ENCODE measurements at regions not wholly inside any gene's neighbourhood (a gene's known extent, or its start where the extent isn't known, plus 50 kb on each side); places are given as distances from the start of the nearest gene placed in this dataset.

- ATAC-seq (no peak), FAIRE-seq (no peak), DNase-seq (ENCODE audit: low read depth, low spot score) (no peak)
- ChIA-PET RAD21 (ENCODE audit: unreplicated experiment) (no interaction called here), SMC1A (ENCODE audit: uncharacterized antibody, unreplicated experiment) (no interaction called here), POLR2A (no interaction called here), CTCF (no interaction called here)
- TF ChIP-seq REST (IDR thresholded peaks at IDR 0.05; ENCODE audit: low read depth, low read length) (peak; percentile 60; the same call in 1 of the 2 replicates), NR2C2 (IDR thresholded peaks at IDR 0.05; ENCODE audit: borderline replicate concordance, control insufficient read depth, insufficient read length, low read depth) (no peak)
- intact Hi-C loops (cut with micrococcal nuclease; ENCODE audit: unreplicated experiment) (no loop called here), in situ Hi-C loops (cut with MboI) (no loop called here)
- Histone ChIP-seq H3K4me2 (ENCODE audit: control insufficient read depth, insufficient read depth) (no peak overlapping the region), H3K79me2 (ENCODE audit: control insufficient read depth, insufficient read depth, low read length) (no peaks in the 10 kb centered on the region), H2AFZ (ENCODE audit: control insufficient read depth, low read depth, low read length) (no peak overlapping the region), H3K36me3 (ENCODE audit: control insufficient read depth in 2 of 2, insufficient read depth in 2 of 2, low read length in 1 of 2) (no peaks in the 10 kb centered on the region), H3K27ac (ENCODE audit: control insufficient read depth, insufficient read depth) (no peak overlapping the region), H3K9ac (ENCODE audit: control insufficient read depth, insufficient read depth, low read length) (no peak overlapping the region), H4K20me1 (ENCODE audit: control insufficient read depth, insufficient read depth) (no peaks in the 10 kb centered on the region), H3K27me3 (replicated peaks in 1 of 2; ENCODE audit: control insufficient read depth in 2 of 2, insufficient read depth in 2 of 2, low read length in 1 of 2) (no peaks in the 10 kb centered on the region), H3K9me3 (replicated peaks; ENCODE audit: control insufficient read depth, insufficient read depth, low read length) (no peaks in the 10 kb centered on the region), H3K4me3 (no peak overlapping the region), H3K4me1 (ENCODE audit: control insufficient read depth, insufficient read depth, low read length) (no peaks in the 10 kb centered on the region)
- WGBS (ENCODE audit: insufficient coverage, insufficient replicate concordance, low lambda C conversion rate, missing lambda C conversion rate) = 0% methylated on average over 1 of the region's 1 CpG
- BruUV-seq (replicated peaks) = no TSS peak
These were observed 788.0 kb upstream of the SLITRK1 start for GRCh38 chr13:84670245-84670644.

- ChIA-PET POLR2A (no interaction called here), SMC1A (ENCODE audit: uncharacterized antibody, unreplicated experiment) (no interaction called here), CTCF (no interaction called here), RAD21 (ENCODE audit: unreplicated experiment) (no interaction called here)
- Histone ChIP-seq H3K27ac (ENCODE audit: control insufficient read depth, insufficient read depth) (no peak overlapping the region), H3K79me2 (ENCODE audit: control insufficient read depth, insufficient read depth, low read length) (no peaks in the 10 kb centered on the region), H3K9ac (ENCODE audit: control insufficient read depth, insufficient read depth, low read length) (no peak overlapping the region), H3K36me3 (ENCODE audit: control insufficient read depth in 2 of 2, insufficient read depth in 2 of 2, low read length in 1 of 2) (no peaks in the 10 kb centered on the region), H3K4me1 (ENCODE audit: control insufficient read depth, insufficient read depth, low read length) (no peaks in the 10 kb centered on the region), H3K9me3 (replicated peaks; ENCODE audit: control insufficient read depth, insufficient read depth, low read length) (no peaks in the 10 kb centered on the region), H3K27me3 (replicated peaks in 1 of 2; ENCODE audit: control insufficient read depth in 2 of 2, insufficient read depth in 2 of 2, low read length in 1 of 2) (no peaks in the 10 kb centered on the region), H2AFZ (ENCODE audit: control insufficient read depth, low read depth, low read length) (no peak overlapping the region), H3K4me3 (no peak overlapping the region), H3K4me2 (ENCODE audit: control insufficient read depth, insufficient read depth) (no peak overlapping the region), H4K20me1 (ENCODE audit: control insufficient read depth, insufficient read depth) (no peaks in the 10 kb centered on the region)
- no peak for TF ChIP-seq KLF5 (IDR thresholded peaks at IDR 0.05; ENCODE audit: partially characterized antibody)
- 43% methylated on average over 1 of the region's 1 CpG for WGBS (ENCODE audit: insufficient coverage, insufficient replicate concordance, low lambda C conversion rate, missing lambda C conversion rate)
- no TSS peak for BruUV-seq (replicated peaks)
- ATAC-seq (no peak), FAIRE-seq (no peak), DNase-seq (ENCODE audit: low read depth, low spot score) (no peak)
- intact Hi-C loops (cut with micrococcal nuclease; ENCODE audit: unreplicated experiment) = no loop called here
- in situ Hi-C loops (cut with MboI) = no loop called here
These were observed 786.4 kb upstream of the SLITRK1 start for GRCh38 chr13:84668637-84669036.
